Activated CD8-positive, alpha-beta T cell treated with anti-CD3 and anti-CD28 coated beads for 36 hours (primary cell): ENCODE measurements at regions not wholly inside any gene's neighbourhood (a gene's known extent, or its start where the extent isn't known, plus 50 kb on each side); places are given as distances from the start of the nearest gene placed in this dataset.

Experiments used
- ATAC-seq: fragments of 200-7000 bp; cut with Tn5 transposase; one replicate; pipeline ENCODE4 v1.10.0; 2021; ENCODE audit warnings: mild to moderate bottlenecking, moderate library complexity
- CTCF ChIA-PET: fragments of 350-600 bp; sonication (Branson Sonifier 250); formaldehyde crosslinking; loops from one replicate; lab custom pipeline; 2021; ENCODE audit warnings: antibody characterized with exemption; lab: Charles Lee
- POLR2A ChIA-PET: fragments of 350-600 bp; sonication (Branson Sonifier 250); formaldehyde crosslinking; loops from one replicate; lab custom pipeline; 2021; ENCODE audit warnings: antibody characterized with exemption; lab: Charles Lee
- DNase-seq: peaks from one replicate; pipeline ENCODE4 v3.0.0-alpha.2; 2020
- H3K27ac Mint-ChIP-seq: one replicate; pipeline ENCODE4 v1.8.0; 2021; ENCODE audit warnings: mild to moderate bottlenecking, mixed read lengths
- H3K27me3 Mint-ChIP-seq: one replicate; pipeline ENCODE4 v1.8.0; 2021; ENCODE audit warnings: mixed read lengths
- H3K36me3 Mint-ChIP-seq: one replicate; pipeline ENCODE4 v1.8.0; 2021; ENCODE audit warnings: low read depth, mixed read lengths
- H3K4me1 Mint-ChIP-seq: one replicate; pipeline ENCODE4 v1.8.0; 2021; ENCODE audit warnings: low read depth, mixed read lengths
- H3K4me3 Mint-ChIP-seq: one replicate; pipeline ENCODE4 v1.8.0; 2021; ENCODE audit warnings: mild to moderate bottlenecking, moderate library complexity, mixed read lengths
- H3K9me3 Mint-ChIP-seq: one replicate; pipeline ENCODE4 v1.8.0; 2021; ENCODE audit warnings: mixed read lengths
- intact Hi-C: fragments of 100-400 bp; cut with micrococcal nuclease; formaldehyde crosslinking; loops from one replicate; pipeline ENCODE4 v1.10.0; 2022
- TF ChIP-seq, protein P1 (sequence below): fragments of 200-600 bp; IDR thresholded peaks from one replicate; pipeline ENCODE4 v1.8.0; 2022; ENCODE audit warnings: antibody characterized with exemption, mild to moderate bottlenecking

DNA sequence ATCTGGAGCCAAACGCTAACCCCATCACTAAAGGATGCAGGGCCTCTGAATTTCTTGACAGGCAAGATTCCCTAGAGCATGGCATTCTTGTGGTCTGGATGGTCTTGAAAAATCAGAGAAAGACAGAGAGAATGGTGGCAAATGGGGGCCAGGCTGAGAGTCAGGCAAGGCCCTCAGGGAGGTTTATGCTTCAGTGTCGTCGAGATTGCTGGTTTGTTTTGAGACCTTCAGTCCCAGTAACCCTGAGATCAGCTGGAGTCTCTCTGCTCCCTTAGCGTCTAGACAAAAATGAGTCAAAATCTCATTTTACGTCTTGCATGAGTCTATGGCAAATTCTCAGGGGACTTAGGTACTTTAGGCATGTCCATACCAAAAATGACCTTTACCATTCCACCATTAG, 539.3 kb downstream of the SOX6 start:
- no peak for ATAC-seq
- Mint-ChIP-seq H3K36me3 (no peaks in the 10 kb centered on the region), H3K27ac (no peak overlapping the region), H3K4me3 (no peak overlapping the region), H3K27me3 (peaks cover 5% of the 10 kb centered on the region), H3K9me3 (peaks cover 3% of the 10 kb centered on the region), H3K4me1 (peaks cover 3% of the 10 kb centered on the region)
- ChIA-PET CTCF (no interaction called here), POLR2A (no interaction called here)
- DNase-seq = no peak
- TF ChIP-seq, protein P1, sequence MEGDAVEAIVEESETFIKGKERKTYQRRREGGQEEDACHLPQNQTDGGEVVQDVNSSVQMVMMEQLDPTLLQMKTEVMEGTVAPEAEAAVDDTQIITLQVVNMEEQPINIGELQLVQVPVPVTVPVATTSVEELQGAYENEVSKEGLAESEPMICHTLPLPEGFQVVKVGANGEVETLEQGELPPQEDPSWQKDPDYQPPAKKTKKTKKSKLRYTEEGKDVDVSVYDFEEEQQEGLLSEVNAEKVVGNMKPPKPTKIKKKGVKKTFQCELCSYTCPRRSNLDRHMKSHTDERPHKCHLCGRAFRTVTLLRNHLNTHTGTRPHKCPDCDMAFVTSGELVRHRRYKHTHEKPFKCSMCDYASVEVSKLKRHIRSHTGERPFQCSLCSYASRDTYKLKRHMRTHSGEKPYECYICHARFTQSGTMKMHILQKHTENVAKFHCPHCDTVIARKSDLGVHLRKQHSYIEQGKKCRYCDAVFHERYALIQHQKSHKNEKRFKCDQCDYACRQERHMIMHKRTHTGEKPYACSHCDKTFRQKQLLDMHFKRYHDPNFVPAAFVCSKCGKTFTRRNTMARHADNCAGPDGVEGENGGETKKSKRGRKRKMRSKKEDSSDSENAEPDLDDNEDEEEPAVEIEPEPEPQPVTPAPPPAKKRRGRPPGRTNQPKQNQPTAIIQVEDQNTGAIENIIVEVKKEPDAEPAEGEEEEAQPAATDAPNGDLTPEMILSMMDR = no peak
- intact Hi-C loops = no loop called here

DNA sequence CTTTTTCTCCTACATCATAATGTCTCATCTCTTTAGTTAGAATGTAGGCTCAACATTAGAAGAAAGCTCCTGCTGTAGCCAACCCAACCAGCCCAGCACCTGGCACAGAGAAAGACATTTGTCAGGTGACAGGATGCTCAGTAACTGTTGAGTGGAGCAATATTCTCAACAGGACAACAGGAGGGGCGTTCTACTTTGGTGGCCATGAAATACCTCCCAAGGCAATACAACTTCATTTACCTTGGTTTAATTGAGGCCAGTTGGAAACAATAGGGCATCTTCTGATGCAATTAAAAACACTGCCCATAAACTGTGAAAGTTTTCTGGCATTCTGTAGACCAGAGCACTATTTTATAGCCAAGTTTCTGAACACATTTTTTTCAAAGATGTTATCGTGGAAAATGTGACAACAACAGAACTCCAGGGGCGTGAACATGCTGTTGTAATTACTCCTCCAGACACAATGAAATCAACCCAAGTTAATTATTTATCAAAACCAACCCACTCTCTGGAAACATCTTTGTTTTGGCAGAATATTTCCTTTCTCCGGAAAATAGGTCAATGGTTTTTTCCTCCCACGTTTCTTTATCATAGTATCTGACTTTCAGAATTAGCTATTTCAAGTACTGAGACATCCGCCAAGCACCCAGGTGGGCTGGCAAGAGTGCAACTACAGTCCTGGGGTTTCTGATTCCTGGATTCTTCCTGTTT, 538.1 kb downstream of the SOX6 start:
- no peak overlapping the region for H3K4me3 Mint-ChIP-seq
- ChIA-PET POLR2A (interaction anchor here (0.5 kb wide), 1 partner anchor 370 kb away, joined by 3 read pairs; no protein-coding TSS in a partner anchor), CTCF (no interaction called here)
- DNase-seq (no peak), ATAC-seq (no peak)
- no peaks in the 10 kb centered on the region for H3K36me3 Mint-ChIP-seq
- no peak overlapping the region for H3K27ac Mint-ChIP-seq
- peaks cover 5% of the 10 kb centered on the region for H3K27me3 Mint-ChIP-seq
- peaks cover 3% of the 10 kb centered on the region for H3K4me1 Mint-ChIP-seq
- TF ChIP-seq, protein P1 = no peak
- H3K9me3 Mint-ChIP-seq = peaks cover 3% of the 10 kb centered on the region
- intact Hi-C loops = no loop called here

DNA sequence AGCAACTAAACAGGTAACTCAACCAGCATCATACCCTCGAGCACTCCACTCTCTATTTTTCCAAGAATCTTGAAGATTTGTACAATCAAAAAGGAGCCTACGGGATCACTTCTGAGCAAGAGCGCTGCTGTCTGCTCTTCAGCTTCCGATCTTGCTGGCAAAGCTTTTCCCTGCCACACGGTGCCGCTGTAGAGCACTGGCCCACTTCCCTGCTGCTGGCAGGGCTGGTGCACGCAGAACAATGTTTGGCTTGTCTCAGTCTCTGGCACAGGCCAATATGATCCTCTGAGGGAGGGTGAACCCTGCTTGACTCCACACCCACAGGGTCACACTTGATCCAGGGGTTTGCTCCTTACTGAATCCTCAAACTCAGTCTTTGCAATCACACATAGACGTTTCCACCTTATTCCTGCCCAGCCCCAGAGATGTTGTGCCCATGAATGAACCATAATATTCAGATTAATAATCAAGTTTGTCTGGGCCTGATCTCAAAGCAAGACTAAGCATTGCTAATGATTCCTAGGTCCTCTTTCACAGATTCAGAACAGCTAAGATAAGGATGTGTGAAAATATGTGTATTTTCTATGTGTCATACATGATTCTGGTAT, 536.6 kb downstream of the SOX6 start:
- intact Hi-C loops = no loop called here
- DNase-seq (peak; percentile 42), ATAC-seq (peak; percentile 66)
- TF ChIP-seq, protein P1 = peak; percentile 55
- Mint-ChIP-seq H3K36me3 (no peaks in the 10 kb centered on the region), H3K27ac (no peak overlapping the region), H3K4me3 (no peak overlapping the region), H3K4me1 (peaks cover 3% of the 10 kb centered on the region), H3K9me3 (peaks cover 3% of the 10 kb centered on the region), H3K27me3 (peaks cover 5% of the 10 kb centered on the region)
- ChIA-PET POLR2A (no interaction called here), CTCF (interaction anchor here (0.7 to 1.2 kb wide), 5 partner anchors 10 to 794 kb away, joined by 3 to 6 read pairs (median 4); no protein-coding TSS in a partner anchor)

DNA sequence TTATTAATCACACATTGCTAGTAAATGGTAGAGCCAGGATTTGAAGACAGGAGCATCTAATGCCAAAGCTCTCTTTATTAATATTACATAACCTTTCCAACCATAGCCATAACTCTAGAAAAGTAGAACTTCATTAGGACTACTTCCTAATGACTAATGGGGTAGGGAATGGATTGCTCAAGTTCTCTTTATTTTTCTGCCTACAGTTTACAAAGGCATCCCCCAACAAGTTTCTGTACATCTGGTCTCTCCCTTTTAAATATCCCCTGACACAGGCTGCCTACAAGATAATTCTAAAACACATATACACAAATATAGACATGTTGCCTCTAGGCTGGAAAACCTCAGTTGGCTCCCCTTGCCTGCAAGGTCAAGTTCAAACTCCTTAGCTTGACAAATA, 534.9 kb downstream of the SOX6 start:
- ATAC-seq (no peak), DNase-seq (no peak)
- ChIA-PET CTCF (interaction anchor here (0.5 to 1.5 kb wide), 5 partner anchors 13 to 785 kb away, joined by 3 to 4 read pairs (median 3); no protein-coding TSS in a partner anchor), POLR2A (no interaction called here)
- no peaks in the 10 kb centered on the region for H3K36me3 Mint-ChIP-seq
- H3K27ac Mint-ChIP-seq = no peak overlapping the region
- intact Hi-C loops = no loop called here
- H3K9me3 Mint-ChIP-seq = no peaks in the 10 kb centered on the region
- peaks cover 2% of the 10 kb centered on the region for H3K27me3 Mint-ChIP-seq
- H3K4me1 Mint-ChIP-seq = peaks cover 3% of the 10 kb centered on the region
- no peak overlapping the region for H3K4me3 Mint-ChIP-seq
- TF ChIP-seq, protein P1 = no peak

DNA sequence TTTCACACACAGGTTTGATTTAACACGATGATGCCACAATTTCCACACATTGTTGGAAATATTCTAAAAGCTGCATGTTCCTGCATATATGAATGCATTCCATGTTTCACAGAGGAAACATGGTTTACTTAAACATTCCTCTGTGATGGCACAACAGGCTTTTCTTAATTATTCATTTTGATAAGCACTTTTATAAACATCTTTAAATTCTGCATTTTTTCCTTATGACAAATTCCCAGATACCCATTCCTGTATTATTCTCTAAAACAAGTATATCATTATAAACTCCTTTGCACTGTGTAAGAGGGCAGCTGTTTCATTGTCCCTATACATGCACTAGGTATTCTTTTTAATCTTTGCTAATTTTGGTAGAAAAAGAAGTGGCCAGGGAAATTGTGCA, 532.3 kb downstream of the SOX6 start:
- ChIA-PET POLR2A (no interaction called here), CTCF (no interaction called here)
- no peak for DNase-seq
- Mint-ChIP-seq H3K4me1 (no peaks in the 10 kb centered on the region), H3K4me3 (no peak overlapping the region), H3K36me3 (no peaks in the 10 kb centered on the region), H3K27me3 (peaks cover 3% of the 10 kb centered on the region), H3K9me3 (no peaks in the 10 kb centered on the region), H3K27ac (no peak overlapping the region)
- TF ChIP-seq, protein P1 = no peak
- ATAC-seq = no peak
- intact Hi-C loops = no loop called here
